ENCODE measurements at regions not wholly inside any gene's neighbourhood (a gene's known extent, or its start where the extent isn't known, plus 50 kb on each side); places are given as distances from the start of the nearest gene placed in this dataset.

- TF ChIP-seq ZC3H10 (CRISPR knock-in tag; IDR thresholded peaks at IDR 0.05) (no peak), GLIS3 (CRISPR knock-in tag; IDR thresholded peaks at IDR 0.05) (no peak), ARNTL (CRISPR knock-in tag; IDR thresholded peaks at IDR 0.05; ENCODE audit: borderline replicate concordance, low read depth) (no peak), CSDC2 (CRISPR knock-in tag; IDR thresholded peaks at IDR 0.05) (no peak), ESRRG (CRISPR knock-in tag; IDR thresholded peaks at IDR 0.05) (no peak), CSRNP3 (CRISPR knock-in tag; IDR thresholded peaks at IDR 0.05) (no peak), ZFP3 (CRISPR knock-in tag; IDR thresholded peaks at IDR 0.05) (no peak), ZFP30 (CRISPR knock-in tag; IDR thresholded peaks at IDR 0.05) (no peak), SNAI2 (CRISPR knock-in tag; IDR thresholded peaks at IDR 0.05) (no peak), TOX (CRISPR knock-in tag; IDR thresholded peaks at IDR 0.05; ENCODE audit: borderline replicate concordance) (no peak), BACH2 (CRISPR knock-in tag; IDR thresholded peaks at IDR 0.05; ENCODE audit: borderline replicate concordance) (no peak), OSR1 (CRISPR knock-in tag; IDR thresholded peaks at IDR 0.05) (no peak), POU6F1 (CRISPR knock-in tag; IDR thresholded peaks at IDR 0.05; ENCODE audit: borderline replicate concordance, low read depth) (no peak)
- TF ChIP-seq, protein P1, sequence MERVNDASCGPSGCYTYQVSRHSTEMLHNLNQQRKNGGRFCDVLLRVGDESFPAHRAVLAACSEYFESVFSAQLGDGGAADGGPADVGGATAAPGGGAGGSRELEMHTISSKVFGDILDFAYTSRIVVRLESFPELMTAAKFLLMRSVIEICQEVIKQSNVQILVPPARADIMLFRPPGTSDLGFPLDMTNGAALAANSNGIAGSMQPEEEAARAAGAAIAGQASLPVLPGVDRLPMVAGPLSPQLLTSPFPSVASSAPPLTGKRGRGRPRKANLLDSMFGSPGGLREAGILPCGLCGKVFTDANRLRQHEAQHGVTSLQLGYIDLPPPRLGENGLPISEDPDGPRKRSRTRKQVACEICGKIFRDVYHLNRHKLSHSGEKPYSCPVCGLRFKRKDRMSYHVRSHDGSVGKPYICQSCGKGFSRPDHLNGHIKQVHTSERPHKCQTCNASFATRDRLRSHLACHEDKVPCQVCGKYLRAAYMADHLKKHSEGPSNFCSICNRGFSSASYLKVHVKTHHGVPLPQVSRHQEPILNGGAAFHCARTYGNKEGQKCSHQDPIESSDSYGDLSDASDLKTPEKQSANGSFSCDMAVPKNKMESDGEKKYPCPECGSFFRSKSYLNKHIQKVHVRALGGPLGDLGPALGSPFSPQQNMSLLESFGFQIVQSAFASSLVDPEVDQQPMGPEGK (CRISPR knock-in tag; IDR thresholded peaks at IDR 0.05; ENCODE audit: borderline replicate concordance) = no peak
- TF ChIP-seq, protein P2, sequence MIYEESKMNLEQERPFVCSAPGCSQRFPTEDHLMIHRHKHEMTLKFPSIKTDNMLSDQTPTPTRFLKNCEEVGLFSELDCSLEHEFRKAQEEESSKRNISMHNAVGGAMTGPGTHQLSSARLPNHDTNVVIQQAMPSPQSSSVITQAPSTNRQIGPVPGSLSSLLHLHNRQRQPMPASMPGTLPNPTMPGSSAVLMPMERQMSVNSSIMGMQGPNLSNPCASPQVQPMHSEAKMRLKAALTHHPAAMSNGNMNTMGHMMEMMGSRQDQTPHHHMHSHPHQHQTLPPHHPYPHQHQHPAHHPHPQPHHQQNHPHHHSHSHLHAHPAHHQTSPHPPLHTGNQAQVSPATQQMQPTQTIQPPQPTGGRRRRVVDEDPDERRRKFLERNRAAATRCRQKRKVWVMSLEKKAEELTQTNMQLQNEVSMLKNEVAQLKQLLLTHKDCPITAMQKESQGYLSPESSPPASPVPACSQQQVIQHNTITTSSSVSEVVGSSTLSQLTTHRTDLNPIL (CRISPR knock-in tag; IDR thresholded peaks at IDR 0.05; ENCODE audit: low read depth) = no peak
- ATAC-seq = no peak
Measured at GRCh38 chr2:31660165-31660564, 79.4 kb upstream of the SRD5A2 start.

- TF ChIP-seq ARNTL (CRISPR knock-in tag; IDR thresholded peaks at IDR 0.05; ENCODE audit: borderline replicate concordance, low read depth) (no peak), ZNF8 (CRISPR knock-in tag; IDR thresholded peaks at IDR 0.05) (no peak), TSHZ2 (CRISPR knock-in tag; IDR thresholded peaks at IDR 0.05) (no peak), ZFP30 (CRISPR knock-in tag; IDR thresholded peaks at IDR 0.05) (no peak), CSDC2 (CRISPR knock-in tag; IDR thresholded peaks at IDR 0.05) (no peak), ISL1 (CRISPR knock-in tag; IDR thresholded peaks at IDR 0.05) (no peak), TCF4 (CRISPR knock-in tag; IDR thresholded peaks at IDR 0.05; ENCODE audit: borderline replicate concordance) (no peak), PPARA (CRISPR knock-in tag; IDR thresholded peaks at IDR 0.05; ENCODE audit: borderline replicate concordance) (no peak), SNAI2 (CRISPR knock-in tag; IDR thresholded peaks at IDR 0.05) (no peak)
- TF ChIP-seq, protein P1 (CRISPR knock-in tag; IDR thresholded peaks at IDR 0.05; ENCODE audit: borderline replicate concordance) = no peak
- ATAC-seq = no peak
Measured at GRCh38 chr2:31654241-31654640, 73.5 kb upstream of the SRD5A2 start.

Measured in SK-N-SH treated with all-trans-retinoic acid at 6 μM for 48 hours (cell line).